HG02970 (cell line): ENCODE measurements at regions not wholly inside any gene's neighbourhood (a gene's known extent, or its start where the extent isn't known, plus 50 kb on each side); places are given as distances from the start of the nearest gene placed in this dataset.

ENCODE experiments used
- ATAC-seq: cut with Tn5 transposase; IDR thresholded peaks from one replicate; pipeline ENCODE4 v1.9.1; 2021; ENCODE audit warnings: mild to moderate bottlenecking, moderate library complexity, moderate number of reproducible peaks; ENCODE audit not compliant: unreplicated experiment, low FRiP score

GRCh38 chr5:54746777-54747398 lies 229.3 kb downstream of the SNX18 start:
- no peak for ATAC-seq

GRCh38 chr5:54746346-54746745 lies 228.8 kb downstream of the SNX18 start:
- no peak for ATAC-seq

- ATAC-seq = no peak
These were observed 228.0 kb downstream of the SNX18 start for GRCh38 chr5:54745599-54745998.

- ATAC-seq = peak; percentile 49
These were observed 226.6 kb downstream of the SNX18 start for GRCh38 chr5:54743997-54744788.

GRCh38 chr5:54743581-54743980 lies 226.0 kb downstream of the SNX18 start:
- no peak for ATAC-seq

- ATAC-seq = no peak
These were observed 224.9 kb downstream of the SNX18 start for GRCh38 chr5:54742417-54742891.

- ATAC-seq = no peak
These were observed 224.2 kb downstream of the SNX18 start for GRCh38 chr5:54741711-54742110.

GRCh38 chr5:54740141-54740540 lies 222.6 kb downstream of the SNX18 start:
- no peak for ATAC-seq

- ATAC-seq = no peak
These were observed 221.8 kb downstream of the SNX18 start for GRCh38 chr5:54739371-54739770.

- no peak for ATAC-seq
These were observed 221.4 kb downstream of the SNX18 start for GRCh38 chr5:54738973-54739367.

GRCh38 chr5:54738118-54738972 lies 220.8 kb downstream of the SNX18 start:
- ATAC-seq = no peak

GRCh38 chr5:54736003-54736797 lies 218.6 kb downstream of the SNX18 start:
- no peak for ATAC-seq

- no peak for ATAC-seq
These were observed 215.5 kb downstream of the SNX18 start for GRCh38 chr5:54733101-54733500.

GRCh38 chr5:54732108-54732507 lies 214.5 kb downstream of the SNX18 start:
- no peak for ATAC-seq

- no peak for ATAC-seq
These were observed 211.0 kb downstream of the SNX18 start for GRCh38 chr5:54728588-54728915.

- no peak for ATAC-seq
These were observed 210.5 kb downstream of the SNX18 start for GRCh38 chr5:54727874-54728587.

GRCh38 chr5:54725391-54726280 lies 208.1 kb downstream of the SNX18 start:
- ATAC-seq = no peak

GRCh38 chr5:54722846-54723433 lies 205.4 kb downstream of the SNX18 start:
- no peak for ATAC-seq
